ENCODE measurements at regions not wholly inside any gene's neighbourhood (a gene's known extent, or its start where the extent isn't known, plus 50 kb on each side); places are given as distances from the start of the nearest gene placed in this dataset.
"Not testable (repeated sequence)": the region's sequence is repeated elsewhere in the genome, so short reads cannot be mapped to it uniquely, and the experiment has no call there.

DNA sequence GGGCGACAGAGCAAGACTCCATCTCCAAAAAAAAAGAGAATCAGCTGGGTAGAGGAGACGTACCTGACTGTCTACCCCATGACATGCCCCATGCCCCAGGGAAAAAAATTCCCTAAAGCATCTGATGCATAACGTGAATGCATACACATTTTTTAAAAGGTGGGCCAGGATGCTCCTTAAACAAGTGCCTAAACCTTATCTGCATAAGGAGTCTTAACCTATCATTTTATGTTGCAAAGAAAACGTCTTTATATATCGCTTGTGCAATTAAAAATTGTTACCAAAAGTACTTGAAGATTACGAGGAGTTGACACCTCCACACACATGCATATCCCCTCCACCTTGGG lies 95.8 kb upstream of the METTL9 start:
- not testable (repeated sequence) for TF ChIP-seq MXI1 (IDR thresholded peaks at IDR 0.05; ENCODE audit: low read depth, low read length); NFIC (IDR thresholded peaks at IDR 0.05); ZNF644 (tag; IDR thresholded peaks at IDR 0.05; ENCODE audit: low read depth)
